H1 (cell line): ENCODE measurements at regions not wholly inside any gene's neighbourhood (a gene's known extent, or its start where the extent isn't known, plus 50 kb on each side); places are given as distances from the start of the nearest gene placed in this dataset.

Source experiments
- CTCF ChIA-PET: fragments of 300-600 bp; sonication (Branson Sonifier 250); formaldehyde crosslinking; loops from one replicate; lab custom pipeline; 2021; ENCODE audit not compliant: partially characterized antibody; lab: Charles Lee
- POLR2A ChIA-PET: fragments of 300-600 bp; sonication (Branson Sonifier 250); formaldehyde crosslinking; loops from one replicate; lab custom pipeline; 2021; ENCODE audit warnings: inconsistent platforms; ENCODE audit not compliant: partially characterized antibody; lab: Charles Lee
- DNase-seq, 2 experiments: peaks; one replicate each; pipeline versions ENCODE4 v3.0.0 to v3.0.0-alpha.2; 2010 to 2022; ENCODE audit warnings: low spot score in 2 of 2, low read depth in 1 of 2, mixed read lengths in 1 of 2
- FAIRE-seq: peaks from 2 replicates; lab custom pipeline; 2011; peaks lifted over from hg19 to GRCh38; lab: Jason Lieb, UNC
- H2AFZ ChIP-seq: 2 replicates; pipeline ENCODE4 v1.8.1; 2012; ENCODE audit warnings: low read length, inconsistent platforms
- H2AK5ac ChIP-seq: 2 replicates; pipeline ENCODE4 v1.6.1; 2013; ENCODE audit warnings: low read depth, low read length
- H2BK120ac ChIP-seq: replicated peaks from 2 replicates; pipeline ENCODE3; 2013; ENCODE audit warnings: low read depth, low read length, inconsistent platforms
- H2BK12ac ChIP-seq: 2 replicates; pipeline ENCODE4 v1.6.1; 2013; ENCODE audit warnings: low read depth, low read length
- H2BK15ac ChIP-seq: 2 replicates; pipeline ENCODE4 v1.6.1; 2013; ENCODE audit warnings: low read length
- H2BK20ac ChIP-seq: 2 replicates; pipeline ENCODE4 v1.6.1; 2013; ENCODE audit warnings: low read length
- H2BK5ac ChIP-seq: 2 replicates; pipeline ENCODE4 v1.6.1; 2013; ENCODE audit warnings: low read depth, low read length
- H3K14ac ChIP-seq: 2 replicates; pipeline ENCODE4 v1.6.1; 2013; ENCODE audit warnings: inconsistent platforms; ENCODE audit not compliant: insufficient read length
- H3K18ac ChIP-seq: 2 replicates; pipeline ENCODE4 v1.6.1; 2013; ENCODE audit warnings: low read length; ENCODE audit errors: extremely low read depth
- H3K23ac ChIP-seq: 2 replicates; pipeline ENCODE4 v1.6.1; 2013; ENCODE audit warnings: inconsistent platforms; ENCODE audit not compliant: insufficient read length
- H3K23me2 ChIP-seq: 2 replicates; pipeline ENCODE4 v1.6.1; 2013; ENCODE audit warnings: low read depth, low read length
- H3K27ac ChIP-seq: 2 replicates; pipeline ENCODE4 v1.6.1; 2011; ENCODE audit warnings: low read depth, low read length, inconsistent platforms
- H3K27me3 ChIP-seq, 4 experiments: replicated peaks in 1 of 4; 1 replicate in 1 of 4; 2 replicates in 3 of 4; pipeline versions ENCODE4 v1.6.1 to v1.8.1; 2011 to 2013; ENCODE audit warnings: low read length in 3 of 4, mild to moderate bottlenecking in 3 of 4, inconsistent platforms in 2 of 4, mixed read lengths in 2 of 4, moderate library complexity in 1 of 4; ENCODE audit not compliant: control insufficient read depth in 3 of 4, insufficient read depth in 3 of 4; ENCODE audit errors: extremely low read depth in 1 of 4
- H3K36me3 ChIP-seq, 4 experiments: 2 replicates each; pipeline versions ENCODE4 v1.6.1 to v1.8.1; 2011 to 2013; ENCODE audit warnings: mild to moderate bottlenecking in 4 of 4, low read length in 3 of 4, moderate library complexity in 2 of 4, control low read depth in 1 of 4, inconsistent platforms in 1 of 4; ENCODE audit not compliant: insufficient read depth in 4 of 4, control insufficient read depth in 2 of 4
- H3K4ac ChIP-seq: replicated peaks from 2 replicates; pipeline ENCODE3; 2013; ENCODE audit warnings: low read length, low read depth, mixed read lengths, inconsistent platforms; ENCODE audit not compliant: insufficient read length
- H3K4me1 ChIP-seq, 4 experiments: replicated peaks in 1 of 4; 1 replicate in 1 of 4; 2 replicates in 3 of 4; pipeline versions ENCODE4 v1.6.1 to v1.8.1; 2011 to 2013; ENCODE audit warnings: low read length in 3 of 4, inconsistent platforms in 2 of 4, mixed read lengths in 1 of 4; ENCODE audit not compliant: insufficient read depth in 4 of 4, control insufficient read depth in 3 of 4
- H3K4me2 ChIP-seq, 2 experiments: 2 replicates each; pipeline versions ENCODE4 v1.6.1 to v1.8.1; 2011 to 2013; ENCODE audit warnings: low read depth in 2 of 2, low read length in 2 of 2, control low read depth in 1 of 2, inconsistent platforms in 1 of 2, mild to moderate bottlenecking in 1 of 2; ENCODE audit not compliant: insufficient read depth in 1 of 2
- H3K4me3 ChIP-seq, 4 experiments: fragments of 200-600, 300-600 bp in 1 of 4; sonication (generic), shearing (Covaris generic), sonication (Bioruptor Twin) in 1 of 4; 2 replicates each; pipeline versions ENCODE4 v1.5.1 to v1.8.1; 2011 to 2016; ENCODE audit warnings: low read length in 4 of 4, low read depth in 3 of 4, control low read depth in 2 of 4, inconsistent platforms in 2 of 4, mild to moderate bottlenecking in 2 of 4, mixed read lengths in 1 of 4, moderate library complexity in 1 of 4; ENCODE audit not compliant: insufficient read depth in 2 of 4; ENCODE audit errors: extremely low read depth in 1 of 4
- H3K56ac ChIP-seq: replicated peaks from 2 replicates; pipeline ENCODE3; 2013; ENCODE audit warnings: low read depth, mild to moderate bottlenecking, mixed read lengths, low read length, inconsistent platforms; ENCODE audit not compliant: insufficient read length
- H3K79me1 ChIP-seq: 2 replicates; pipeline ENCODE4 v1.6.1; 2013; ENCODE audit warnings: low read depth, low read length, control low read depth
- H3K79me2 ChIP-seq, 2 experiments: 2 replicates each; pipeline versions ENCODE4 v1.6.1 to v1.8.1; 2012 to 2013; ENCODE audit warnings: low read length in 2 of 2, mild to moderate bottlenecking in 2 of 2, inconsistent platforms in 1 of 2; ENCODE audit not compliant: insufficient read depth in 2 of 2, control insufficient read depth in 1 of 2
- H3K9ac ChIP-seq, 4 experiments: replicated peaks in 1 of 4; 1 replicate in 1 of 4; 2 replicates in 3 of 4; pipeline versions ENCODE4 v1.6.1 to v1.8.1; 2011 to 2013; ENCODE audit warnings: low read depth in 3 of 4, low read length in 3 of 4, control low read depth in 2 of 4, mild to moderate bottlenecking in 2 of 4, moderate library complexity in 2 of 4, inconsistent platforms in 1 of 4; ENCODE audit errors: extremely low read depth in 1 of 4
- H3K9me3 ChIP-seq, 2 experiments: 2 replicates each; pipeline versions ENCODE4 v1.6.1 to v1.8.1; 2012 to 2013; ENCODE audit warnings: mild to moderate bottlenecking in 2 of 2, moderate library complexity in 2 of 2, control low read depth in 1 of 2, inconsistent platforms in 1 of 2, low read depth in 1 of 2, low read length in 1 of 2, mixed read lengths in 1 of 2; ENCODE audit not compliant: insufficient read depth in 2 of 2
- H4K20me1 ChIP-seq, 2 experiments: replicated peaks in 1 of 2; 2 replicates each; pipeline versions ENCODE3 to v1.8.1; 2011 to 2013; ENCODE audit warnings: inconsistent platforms in 2 of 2, low read length in 2 of 2, mild to moderate bottlenecking in 1 of 2; ENCODE audit not compliant: insufficient read depth in 2 of 2, control insufficient read depth in 1 of 2
- H4K5ac ChIP-seq: 2 replicates; pipeline ENCODE4 v1.6.1; 2013; ENCODE audit warnings: low read length, low read depth, mixed read lengths, inconsistent platforms; ENCODE audit not compliant: insufficient read length
- H4K8ac ChIP-seq: 2 replicates; pipeline ENCODE4 v1.8.0; 2013; ENCODE audit warnings: mild to moderate bottlenecking, moderate library complexity, low read length, inconsistent platforms; ENCODE audit not compliant: insufficient read depth; ENCODE audit errors: extremely low read depth
- H4K91ac ChIP-seq: replicated peaks from 2 replicates; pipeline ENCODE3; 2013; ENCODE audit warnings: low read length, mixed read lengths, inconsistent platforms; ENCODE audit not compliant: insufficient read length
- EP300 ChIP-seq, 2 experiments: IDR thresholded peaks; 1 replicate in 1 of 2; 2 replicates in 1 of 2; pipeline ENCODE4 v1.6.1; 2011 to 2012; ENCODE audit warnings: low read depth in 2 of 2, low read length in 2 of 2, mild to moderate bottlenecking in 2 of 2, borderline replicate concordance in 1 of 2, inconsistent platforms in 1 of 2, moderate library complexity in 1 of 2
- MAFK ChIP-seq: IDR thresholded peaks from 2 replicates; pipeline ENCODE4 v1.6.1; 2012; ENCODE audit warnings: low read depth, mild to moderate bottlenecking, improper control_type of control experiment, low read length
- SIRT6 ChIP-seq: IDR thresholded peaks from one replicate; pipeline ENCODE4 v1.7.1; 2012; ENCODE audit warnings: low read length, inconsistent platforms
- SIX5 ChIP-seq: IDR thresholded peaks from 2 replicates; pipeline ENCODE4 v1.6.1; 2011; ENCODE audit warnings: mild to moderate bottlenecking, low read depth, low read length
- WGBS, 2 experiments: shearing (Covaris generic) in 1 of 2; methylation state at CpG; one replicate each; pipeline versions ENCODE4 v1.1.6 to v1.1.7; 2013 to 2015; ENCODE audit warnings: low lambda C conversion rate in 2 of 2, mixed read lengths in 2 of 2, inconsistent platforms in 1 of 2, low coverage in 1 of 2, missing lambda C conversion rate in 1 of 2; ENCODE audit not compliant: insufficient replicate concordance in 2 of 2, insufficient coverage in 1 of 2, insufficient read length in 1 of 2; ENCODE audit errors: extremely low coverage in 1 of 2, missing lambda C conversion rate in 1 of 2; 5-methylcytosine and 5-hydroxymethylcytosine counted together

DNA sequence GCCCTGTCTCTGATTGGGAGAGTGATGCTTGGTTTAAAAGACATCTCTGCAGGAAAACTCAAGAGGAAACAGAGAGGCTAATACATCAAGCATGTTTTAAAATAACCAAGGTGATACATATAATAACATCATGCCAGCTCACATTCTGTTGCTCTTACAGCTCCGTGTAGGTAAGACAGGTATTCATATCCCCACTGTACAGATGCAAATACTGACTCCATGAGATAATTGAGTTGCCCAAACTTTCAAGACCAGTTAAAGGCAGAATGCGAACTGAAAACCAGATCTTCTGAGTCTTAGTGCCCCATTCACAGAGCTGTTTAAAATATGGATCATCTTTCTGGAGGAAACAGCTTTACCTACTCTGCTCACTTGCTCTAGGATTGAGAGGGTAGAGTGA lies 214.0 kb downstream of the PIK3R1 start (continued):
- TF ChIP-seq SIRT6 = no peak

DNA sequence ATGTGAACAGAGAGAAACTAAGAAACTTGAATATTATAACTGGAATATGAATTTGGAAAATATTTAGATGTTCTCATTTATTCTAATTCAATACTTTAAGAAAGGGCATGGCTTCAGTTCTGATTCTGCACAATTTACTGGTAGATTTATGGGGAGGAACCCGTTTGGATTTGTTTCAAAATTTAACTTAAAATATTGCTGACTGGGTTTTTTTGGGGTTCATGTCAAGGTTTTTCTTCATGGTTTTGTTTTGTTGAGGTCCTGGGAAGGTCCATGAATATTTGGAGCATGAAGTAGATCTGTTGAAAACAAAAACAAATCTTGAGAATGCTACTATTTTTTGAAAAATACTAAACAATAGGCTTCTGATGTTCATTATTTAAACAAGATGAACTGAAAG lies 214.7 kb downstream of the PIK3R1 start:
- Histone ChIP-seq H2BK15ac (no peak overlapping the region), H3K14ac (no peak overlapping the region), H3K79me2 (no peaks in the 10 kb centered on the region), H2BK12ac (no peak overlapping the region), H3K23ac (no peak overlapping the region), H4K20me1 (no peaks in the 10 kb centered on the region), H2AK5ac (no peak overlapping the region), H3K56ac (no peak overlapping the region), H3K9ac (no peak overlapping the region), H4K5ac (no peak overlapping the region), H2BK5ac (no peak overlapping the region), H2BK120ac (no peak overlapping the region), H3K4me1 (peaks cover 0 to 4% (median 0%) of the 10 kb centered on the region in 4 experiments; a peak in 1 of 7 replicates), H2AFZ (no peak overlapping the region), H3K4me2 (no peak overlapping the region), H3K27ac (no peak overlapping the region), H2BK20ac (no peak overlapping the region), H3K4me3 (no peak overlapping the region), H3K79me1 (no peaks in the 10 kb centered on the region), H3K18ac (no peak overlapping the region), H3K9me3 (no peaks in the 10 kb centered on the region), H4K8ac (no peak overlapping the region), H3K23me2 (no peaks in the 10 kb centered on the region), H3K36me3 (no peaks in the 10 kb centered on the region), H4K91ac (no peak overlapping the region), H3K4ac (no peak overlapping the region), H3K27me3 (no peaks in the 10 kb centered on the region)
- no peak for DNase-seq
- WGBS, 2 experiments = 90% methylated on average over 1 of the region's 1 CpG; no CpG with 5 or more reads in 1 of the 2 experiments
- ChIA-PET CTCF (interaction anchor here (0.9 kb wide), 1 partner anchor 30 kb away, joined by 3 read pairs; no protein-coding TSS in a partner anchor), POLR2A (no interaction called here)
- FAIRE-seq = no peak
- TF ChIP-seq MAFK (peak; percentile 47; the same call in 1 of the 2 replicates), EP300 (IDR thresholded peaks at IDR 0.05; ENCODE audit: borderline replicate concordance in 1 of 2, low read depth in 2 of 2, low read length in 2 of 2) (no peak), SIX5 (no peak)
